Lower leg skin (tissue), 4 donors: ENCODE measurements at regions not wholly inside any gene's neighbourhood (a gene's known extent, or its start where the extent isn't known, plus 50 kb on each side); places are given as distances from the start of the nearest gene placed in this dataset.

Experiments
- DNase-seq, 2 donors: peaks; one replicate each; pipeline ENCODE4 v3.0.0-alpha.2; 2019; ENCODE audit warnings: low spot score in 2 of 2
- H3K4me3 ChIP-seq: fragments of 200-600 bp; sonication (generic); 2 replicates; pipeline ENCODE4 v1.5.1; 2017; ENCODE audit warnings: mild to moderate bottlenecking, low read depth; ENCODE audit not compliant: poor library complexity, severe bottlenecking
- POLR2A ChIP-seq, 2 donors: fragments of 450-650 bp; IDR thresholded peaks; one replicate each; pipeline ENCODE4 v1.6.1; 2016 to 2017; ENCODE audit warnings: antibody characterized with exemption in 2 of 2, mild to moderate bottlenecking in 1 of 2, moderate library complexity in 1 of 2
- WGBS, 2 donors: methylation state at CpG; one replicate each; pipeline ENCODE4 v1.1.5; 2018; 5-methylcytosine and 5-hydroxymethylcytosine counted together
- intact Hi-C: fragments of 100-400 bp; cut with DNase I; formaldehyde crosslinking; loops from one replicate; pipeline ENCODE4 v1.15.0; 2023; ENCODE audit warnings: low total_unique reads
- TF ChIP-seq, protein P1 (sequence below), 3 donors: fragments of 450-650 bp; IDR thresholded peaks; one replicate each; pipeline ENCODE4 v1.5.1; 2016; ENCODE audit warnings: antibody characterized with exemption in 3 of 3, mild to moderate bottlenecking in 3 of 3, moderate library complexity in 2 of 3

DNA sequence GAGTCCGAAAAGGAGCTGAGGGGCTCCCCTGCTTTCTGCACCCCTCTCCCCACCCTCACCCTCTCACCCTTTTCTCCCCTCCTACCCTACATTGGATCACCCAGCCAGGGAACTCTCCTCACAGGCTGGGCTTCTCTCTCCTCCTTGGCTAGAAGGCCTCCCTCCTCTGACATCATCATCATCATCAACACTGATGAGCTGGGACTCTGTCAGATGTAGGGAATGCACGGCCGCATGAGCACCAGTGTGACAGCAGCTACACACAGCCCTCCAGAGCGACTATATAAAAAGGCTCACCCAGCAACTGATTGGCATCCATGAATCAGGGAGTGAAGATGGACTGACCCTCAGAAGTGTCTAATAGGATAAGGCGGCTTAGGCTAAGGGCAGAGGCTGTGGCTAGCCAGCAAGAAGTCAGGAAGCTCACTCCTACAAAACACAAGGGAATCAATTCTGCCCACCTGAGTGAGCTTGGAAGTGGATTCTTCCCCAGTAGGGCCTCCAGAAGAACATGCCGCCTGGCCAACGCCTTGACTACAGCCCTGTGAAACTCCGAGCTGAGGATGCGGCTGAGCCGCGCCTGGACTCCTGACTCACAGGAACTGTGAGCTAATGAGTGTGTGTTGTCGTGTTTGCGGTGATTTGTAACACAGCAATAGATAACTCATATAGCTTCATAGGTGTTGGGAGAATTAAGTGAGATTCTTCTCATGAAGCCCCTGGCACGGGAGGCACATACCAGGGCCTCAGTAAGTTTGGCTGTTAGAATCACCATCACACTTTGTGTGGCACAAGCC, 147.6 kb downstream of the FAM43A start:
- no peak overlapping the region for H3K4me3 ChIP-seq
- intact Hi-C loops = no loop called here
- no peak for DNase-seq
- no peak for TF ChIP-seq POLR2A (IDR thresholded peaks at IDR 0.05)
- TF ChIP-seq, protein P1, sequence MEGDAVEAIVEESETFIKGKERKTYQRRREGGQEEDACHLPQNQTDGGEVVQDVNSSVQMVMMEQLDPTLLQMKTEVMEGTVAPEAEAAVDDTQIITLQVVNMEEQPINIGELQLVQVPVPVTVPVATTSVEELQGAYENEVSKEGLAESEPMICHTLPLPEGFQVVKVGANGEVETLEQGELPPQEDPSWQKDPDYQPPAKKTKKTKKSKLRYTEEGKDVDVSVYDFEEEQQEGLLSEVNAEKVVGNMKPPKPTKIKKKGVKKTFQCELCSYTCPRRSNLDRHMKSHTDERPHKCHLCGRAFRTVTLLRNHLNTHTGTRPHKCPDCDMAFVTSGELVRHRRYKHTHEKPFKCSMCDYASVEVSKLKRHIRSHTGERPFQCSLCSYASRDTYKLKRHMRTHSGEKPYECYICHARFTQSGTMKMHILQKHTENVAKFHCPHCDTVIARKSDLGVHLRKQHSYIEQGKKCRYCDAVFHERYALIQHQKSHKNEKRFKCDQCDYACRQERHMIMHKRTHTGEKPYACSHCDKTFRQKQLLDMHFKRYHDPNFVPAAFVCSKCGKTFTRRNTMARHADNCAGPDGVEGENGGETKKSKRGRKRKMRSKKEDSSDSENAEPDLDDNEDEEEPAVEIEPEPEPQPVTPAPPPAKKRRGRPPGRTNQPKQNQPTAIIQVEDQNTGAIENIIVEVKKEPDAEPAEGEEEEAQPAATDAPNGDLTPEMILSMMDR (IDR thresholded peaks at IDR 0.05) = no peak
- 97% methylated on average over 14 of the region's 14 CpGs for WGBS, 2 donors

DNA sequence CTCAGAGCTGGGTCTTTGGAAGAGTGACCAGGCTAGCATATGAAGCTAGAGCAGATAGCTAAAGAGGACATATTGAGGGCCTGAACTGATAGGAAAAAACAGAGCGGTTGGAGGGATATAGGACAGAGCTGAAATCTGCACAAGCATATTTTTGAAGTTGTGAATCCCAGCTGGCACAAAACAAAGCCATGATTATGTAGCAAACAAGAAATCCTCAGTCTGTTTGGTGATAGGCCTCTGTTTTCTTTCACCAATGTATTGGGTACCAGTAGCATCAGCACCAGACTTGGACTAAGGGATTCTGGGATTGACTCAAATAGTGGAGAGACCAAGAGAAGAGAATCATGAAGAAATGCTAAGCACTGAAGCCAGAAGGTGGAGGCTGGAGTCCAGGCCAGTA, 151.0 kb downstream of the FAM43A start:
- TF ChIP-seq, protein P1 (IDR thresholded peaks at IDR 0.05) = no peak
- no peak for TF ChIP-seq POLR2A (IDR thresholded peaks at IDR 0.05)
- no peak overlapping the region for H3K4me3 ChIP-seq
- no peak for DNase-seq
- 43 to 100% methylated on average over 1 of the region's 1 CpG for WGBS, 2 donors
- intact Hi-C loops = no loop called here

DNA sequence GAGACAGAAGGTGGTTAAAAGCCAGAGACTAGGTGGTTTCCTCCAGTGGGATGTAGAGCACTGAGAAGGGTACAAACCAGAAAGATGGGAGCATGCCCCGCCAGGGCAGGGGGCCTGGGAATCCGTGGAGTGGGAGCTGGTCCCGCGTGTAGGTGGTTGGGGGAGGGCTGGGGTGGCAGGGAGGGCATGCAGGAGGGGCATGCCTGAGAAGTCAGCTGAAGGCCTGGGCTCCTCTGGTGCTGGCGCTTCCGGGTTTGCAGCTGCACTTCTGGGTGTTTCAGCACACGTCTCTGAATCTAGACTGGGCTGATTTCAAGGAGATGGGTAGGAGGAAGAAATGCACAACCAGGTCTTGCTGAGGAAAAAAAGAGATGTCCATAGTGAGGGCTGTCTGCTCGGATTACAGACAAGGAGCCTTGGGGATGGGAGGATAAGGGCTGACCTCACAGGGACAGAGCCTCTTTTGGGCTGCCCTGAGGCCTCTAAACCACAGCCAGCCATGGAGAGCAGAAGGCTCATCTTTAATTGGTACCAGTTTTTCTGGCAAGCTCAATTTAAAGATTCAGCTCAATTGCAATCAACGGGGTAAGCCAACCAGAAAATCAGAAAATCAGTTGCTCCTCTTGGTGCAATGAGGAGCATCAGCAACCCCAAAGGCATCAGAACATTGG, 151.9 kb downstream of the FAM43A start:
- TF ChIP-seq, protein P1 (IDR thresholded peaks at IDR 0.05) = no peak
- TF ChIP-seq POLR2A (IDR thresholded peaks at IDR 0.05) = no peak
- intact Hi-C loops = no loop called here
- DNase-seq = no peak
- 81 to 83% methylated on average over 9 of the region's 9 CpGs for WGBS, 2 donors
- H3K4me3 ChIP-seq = no peak overlapping the region

- no peak for DNase-seq
- intact Hi-C loops = no loop called here
- WGBS, 2 donors = 96% methylated on average over 9 of the region's 9 CpGs
- no peak overlapping the region for H3K4me3 ChIP-seq
- TF ChIP-seq, protein P1 (IDR thresholded peaks at IDR 0.05) = no peak
- TF ChIP-seq POLR2A (IDR thresholded peaks at IDR 0.05) = no peak
Measured at GRCh38 chr3:194838236-194838635, 152.6 kb downstream of the FAM43A start.

- WGBS, 2 donors = 58 to 66% methylated on average over 21 of the region's 21 CpGs
Measured at GRCh38 chr3:194840661-194841514, 155.2 kb downstream of the FAM43A start.

More at GRCh38 chr3:194840661-194841514, 155.2 kb downstream of the FAM43A start:
- no peak for TF ChIP-seq POLR2A (IDR thresholded peaks at IDR 0.05)
- TF ChIP-seq, protein P1 (IDR thresholded peaks at IDR 0.05) = no peak
- no peak for DNase-seq
- no peak overlapping the region for H3K4me3 ChIP-seq
- intact Hi-C loops = no loop called here
